Astrocyte (in vitro differentiated cells and primary cell): ENCODE measurements at regions not wholly inside any gene's neighbourhood (a gene's known extent, or its start where the extent isn't known, plus 50 kb on each side); places are given as distances from the start of the nearest gene placed in this dataset.

Source experiments
- EZH2 ChIP-seq: IDR thresholded peaks from 2 replicates; pipeline ENCODE4 v1.6.1; 2012; ENCODE audit warnings: mild to moderate bottlenecking, low read length, inconsistent platforms; ENCODE audit not compliant: insufficient read depth
- TF ChIP-seq, protein P1 (sequence below): IDR thresholded peaks from 2 replicates; pipeline ENCODE4 v1.5.1; 2011; ENCODE audit warnings: low read depth, mild to moderate bottlenecking, inconsistent platforms, low read length, moderate library complexity; ENCODE audit not compliant: insufficient read depth

DNA sequence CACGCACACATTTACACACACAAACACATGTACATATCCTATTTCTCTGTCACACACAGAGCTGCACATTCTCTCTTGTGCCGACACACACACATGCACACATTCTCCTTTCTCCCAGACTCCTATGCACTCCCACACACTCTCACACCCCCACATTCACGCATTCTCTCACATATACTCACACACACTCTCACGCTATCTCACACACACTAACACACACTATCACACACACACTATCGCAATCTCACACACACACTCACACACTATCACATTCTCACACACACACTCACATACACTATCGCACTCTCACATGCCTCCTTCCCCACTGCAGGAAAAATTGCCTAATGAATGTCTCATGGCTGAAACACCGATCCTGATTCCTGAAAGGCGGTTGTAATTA is 450.7 kb downstream of the AACS start:
- no peak for TF ChIP-seq EZH2
- TF ChIP-seq, protein P1, sequence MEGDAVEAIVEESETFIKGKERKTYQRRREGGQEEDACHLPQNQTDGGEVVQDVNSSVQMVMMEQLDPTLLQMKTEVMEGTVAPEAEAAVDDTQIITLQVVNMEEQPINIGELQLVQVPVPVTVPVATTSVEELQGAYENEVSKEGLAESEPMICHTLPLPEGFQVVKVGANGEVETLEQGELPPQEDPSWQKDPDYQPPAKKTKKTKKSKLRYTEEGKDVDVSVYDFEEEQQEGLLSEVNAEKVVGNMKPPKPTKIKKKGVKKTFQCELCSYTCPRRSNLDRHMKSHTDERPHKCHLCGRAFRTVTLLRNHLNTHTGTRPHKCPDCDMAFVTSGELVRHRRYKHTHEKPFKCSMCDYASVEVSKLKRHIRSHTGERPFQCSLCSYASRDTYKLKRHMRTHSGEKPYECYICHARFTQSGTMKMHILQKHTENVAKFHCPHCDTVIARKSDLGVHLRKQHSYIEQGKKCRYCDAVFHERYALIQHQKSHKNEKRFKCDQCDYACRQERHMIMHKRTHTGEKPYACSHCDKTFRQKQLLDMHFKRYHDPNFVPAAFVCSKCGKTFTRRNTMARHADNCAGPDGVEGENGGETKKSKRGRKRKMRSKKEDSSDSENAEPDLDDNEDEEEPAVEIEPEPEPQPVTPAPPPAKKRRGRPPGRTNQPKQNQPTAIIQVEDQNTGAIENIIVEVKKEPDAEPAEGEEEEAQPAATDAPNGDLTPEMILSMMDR, result no peak
